ENCODE measurements at regions not wholly inside any gene's neighbourhood (a gene's known extent, or its start where the extent isn't known, plus 50 kb on each side); places are given as distances from the start of the nearest gene placed in this dataset.

DNA sequence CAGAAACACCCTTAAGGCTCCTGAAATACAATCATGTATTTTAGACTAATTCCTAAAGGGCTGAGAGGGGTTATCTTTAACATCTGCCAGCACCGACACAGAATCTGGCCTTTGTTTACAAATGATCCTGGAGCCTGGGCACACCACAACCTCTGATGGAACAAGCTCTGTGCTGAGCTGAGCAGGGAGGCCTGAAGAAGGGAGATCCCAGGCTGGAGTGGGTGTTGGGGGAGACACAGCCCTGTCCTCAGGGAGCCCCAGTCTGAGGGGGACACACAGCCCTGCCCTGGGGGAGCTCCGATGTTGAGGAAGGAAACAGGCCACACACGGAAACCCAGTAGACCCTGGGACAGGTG, 130.5 kb downstream of the VEGFA start:
- Mint-ChIP-seq H3K4me1 (peaks cover 11% of the 10 kb centered on the region), H3K27ac (no peak overlapping the region), H3K9me3 (no peaks in the 10 kb centered on the region), H3K4me3 (no peak overlapping the region), H3K36me3 (no peaks in the 10 kb centered on the region), H3K27me3 (ENCODE audit: low read depth) (no peaks in the 10 kb centered on the region)
- no peak for DNase-seq (ENCODE audit: low spot score in 2 of 2, unreplicated experiment in 2 of 2)
- TF ChIP-seq, protein P1, sequence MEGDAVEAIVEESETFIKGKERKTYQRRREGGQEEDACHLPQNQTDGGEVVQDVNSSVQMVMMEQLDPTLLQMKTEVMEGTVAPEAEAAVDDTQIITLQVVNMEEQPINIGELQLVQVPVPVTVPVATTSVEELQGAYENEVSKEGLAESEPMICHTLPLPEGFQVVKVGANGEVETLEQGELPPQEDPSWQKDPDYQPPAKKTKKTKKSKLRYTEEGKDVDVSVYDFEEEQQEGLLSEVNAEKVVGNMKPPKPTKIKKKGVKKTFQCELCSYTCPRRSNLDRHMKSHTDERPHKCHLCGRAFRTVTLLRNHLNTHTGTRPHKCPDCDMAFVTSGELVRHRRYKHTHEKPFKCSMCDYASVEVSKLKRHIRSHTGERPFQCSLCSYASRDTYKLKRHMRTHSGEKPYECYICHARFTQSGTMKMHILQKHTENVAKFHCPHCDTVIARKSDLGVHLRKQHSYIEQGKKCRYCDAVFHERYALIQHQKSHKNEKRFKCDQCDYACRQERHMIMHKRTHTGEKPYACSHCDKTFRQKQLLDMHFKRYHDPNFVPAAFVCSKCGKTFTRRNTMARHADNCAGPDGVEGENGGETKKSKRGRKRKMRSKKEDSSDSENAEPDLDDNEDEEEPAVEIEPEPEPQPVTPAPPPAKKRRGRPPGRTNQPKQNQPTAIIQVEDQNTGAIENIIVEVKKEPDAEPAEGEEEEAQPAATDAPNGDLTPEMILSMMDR (IDR thresholded peaks at IDR 0.05; ENCODE audit: unreplicated experiment) = no peak

- no peaks in the 10 kb centered on the region for H3K36me3 Mint-ChIP-seq
- no peak overlapping the region for H3K27ac Mint-ChIP-seq
- TF ChIP-seq, protein P1 (IDR thresholded peaks at IDR 0.05; ENCODE audit: unreplicated experiment) = no peak
- H3K9me3 Mint-ChIP-seq = no peaks in the 10 kb centered on the region
- no peak for DNase-seq (ENCODE audit: low spot score in 2 of 2, unreplicated experiment in 2 of 2)
- H3K4me3 Mint-ChIP-seq = no peak overlapping the region
- H3K27me3 Mint-ChIP-seq (ENCODE audit: low read depth) = no peaks in the 10 kb centered on the region
- H3K4me1 Mint-ChIP-seq = peaks cover 11% of the 10 kb centered on the region
Measured at GRCh38 chr6:43899830-43900229, 129.8 kb downstream of the VEGFA start.

GRCh38 chr6:43898358-43899131, 128.5 kb downstream of the VEGFA start:
- Mint-ChIP-seq H3K9me3 (no peaks in the 10 kb centered on the region), H3K4me1 (peaks cover 11% of the 10 kb centered on the region), H3K27ac (no peak overlapping the region), H3K27me3 (ENCODE audit: low read depth) (no peaks in the 10 kb centered on the region), H3K36me3 (no peaks in the 10 kb centered on the region), H3K4me3 (no peak overlapping the region)
- DNase-seq (ENCODE audit: low spot score in 2 of 2, unreplicated experiment in 2 of 2) = no peak
- TF ChIP-seq, protein P1 (IDR thresholded peaks at IDR 0.05; ENCODE audit: unreplicated experiment) = no peak

DNA sequence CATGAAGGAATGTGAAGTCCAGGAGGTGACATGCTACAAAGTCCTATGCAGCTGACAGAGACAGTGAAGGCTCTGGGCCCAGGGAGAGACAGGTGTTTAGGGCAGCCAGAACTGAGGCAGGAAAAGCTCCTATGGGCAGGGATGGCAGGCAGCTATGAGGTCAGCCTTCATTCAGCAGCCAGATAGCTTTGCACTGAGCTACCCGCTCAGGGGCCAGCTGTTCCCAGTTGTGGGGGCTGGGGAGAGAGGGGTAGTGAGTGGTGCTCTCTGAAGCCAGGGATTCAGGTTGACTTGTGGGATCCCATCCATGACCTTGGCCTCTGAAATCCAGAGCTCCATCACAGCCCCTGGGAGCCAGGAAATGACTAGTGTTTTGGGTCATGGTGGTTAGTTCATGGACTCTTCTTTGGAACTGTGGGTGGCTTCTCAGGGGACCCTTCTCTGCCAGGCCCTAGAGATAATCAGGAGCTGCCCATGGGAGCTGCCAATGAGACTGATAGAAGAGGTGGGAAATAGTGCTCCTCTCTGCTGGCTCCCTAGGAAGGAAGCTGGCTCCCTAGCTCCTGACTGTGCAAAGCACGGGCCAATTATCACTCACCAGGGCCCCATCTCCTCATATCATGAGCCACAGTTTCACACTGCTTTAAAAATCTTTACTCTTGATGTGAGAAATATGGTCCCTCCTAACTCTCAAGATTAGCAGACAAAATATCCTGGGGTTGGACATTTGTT, 127.7 kb downstream of the VEGFA start:
- Mint-ChIP-seq H3K27ac (no peak overlapping the region), H3K36me3 (no peaks in the 10 kb centered on the region), H3K9me3 (no peaks in the 10 kb centered on the region), H3K4me3 (no peak overlapping the region), H3K27me3 (ENCODE audit: low read depth) (no peaks in the 10 kb centered on the region), H3K4me1 (peaks cover 11% of the 10 kb centered on the region)
- TF ChIP-seq, protein P1 (IDR thresholded peaks at IDR 0.05; ENCODE audit: unreplicated experiment) = no peak
- no peak for DNase-seq (ENCODE audit: low spot score in 2 of 2, unreplicated experiment in 2 of 2)

DNA sequence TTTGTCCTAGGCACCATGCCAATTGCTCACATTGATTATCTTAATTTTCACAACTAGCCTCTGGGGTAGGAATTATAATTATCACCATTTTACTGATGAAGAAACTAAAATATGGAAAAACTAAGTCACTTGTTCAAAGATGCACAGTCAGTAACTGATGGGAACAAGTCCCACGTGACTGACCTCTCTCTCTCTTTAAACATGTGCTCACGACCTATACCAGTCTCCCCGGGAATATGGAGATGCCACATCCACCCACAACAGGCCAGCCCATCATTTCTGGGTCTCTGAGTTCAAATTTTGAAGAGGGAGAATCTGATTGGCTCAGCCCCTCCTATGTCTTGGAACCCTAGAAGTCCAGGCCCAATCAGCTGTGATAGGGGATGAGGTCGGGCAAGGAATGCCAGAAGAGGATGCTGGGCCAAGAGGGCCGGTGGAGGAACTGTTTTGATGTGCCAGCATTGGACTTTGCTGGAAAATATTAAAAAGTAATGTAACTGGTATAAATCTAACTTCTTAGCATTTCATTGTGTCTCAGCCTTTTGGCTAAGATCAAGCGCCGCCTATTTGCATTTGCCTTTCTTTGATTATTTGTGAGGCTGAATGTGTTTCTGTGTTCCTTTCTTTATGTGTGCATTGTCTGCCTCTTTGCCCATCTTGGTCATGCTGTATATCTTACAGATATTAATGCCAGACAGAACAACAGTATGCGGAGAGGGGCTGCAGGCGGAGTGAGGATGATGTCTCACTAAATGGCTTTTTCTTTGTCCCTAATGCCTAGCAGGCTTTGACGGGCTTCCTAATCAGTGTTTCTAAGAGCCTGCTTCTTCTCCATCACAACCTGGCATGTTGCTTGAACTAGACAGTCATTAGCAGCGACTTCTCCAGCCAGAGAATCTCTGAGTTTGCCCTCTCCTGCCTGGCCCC, 126.6 kb downstream of the VEGFA start:
- Mint-ChIP-seq H3K27me3 (ENCODE audit: low read depth) (peaks cover 4% of the 10 kb centered on the region), H3K27ac (no peak overlapping the region), H3K4me3 (no peak overlapping the region), H3K36me3 (no peaks in the 10 kb centered on the region), H3K9me3 (no peaks in the 10 kb centered on the region), H3K4me1 (peaks cover 11% of the 10 kb centered on the region)
- TF ChIP-seq, protein P1 (IDR thresholded peaks at IDR 0.05; ENCODE audit: unreplicated experiment) = no peak
- no peak for DNase-seq (ENCODE audit: low spot score in 2 of 2, unreplicated experiment in 2 of 2)
